Activated CD4-positive, CD25-positive, alpha-beta regulatory T cell (primary cell): ENCODE measurements at regions not wholly inside any gene's neighbourhood (a gene's known extent, or its start where the extent isn't known, plus 50 kb on each side); places are given as distances from the start of the nearest gene placed in this dataset.

Source experiments
- DNase-seq, 4 experiments: peaks; one replicate each; lab custom pipeline; 2025; lab: John Stamatoyannopoulos, UW

- DNase-seq = no peak
Measured at GRCh38 chr22:22038178-22038880, 55.7 kb upstream of the TOP3B start.

GRCh38 chr22:22037740-22038139, 55.2 kb upstream of the TOP3B start:
- DNase-seq = no peak

- DNase-seq = no peak
Measured at GRCh38 chr22:22037229-22037628, 54.6 kb upstream of the TOP3B start.

GRCh38 chr22:22036588-22036987, 54.0 kb upstream of the TOP3B start:
- DNase-seq = no peak

GRCh38 chr22:22035771-22036314, 53.3 kb upstream of the TOP3B start:
- DNase-seq = no peak

- no peak for DNase-seq
Measured at GRCh38 chr22:22035203-22035602, 52.6 kb upstream of the TOP3B start.

GRCh38 chr22:22034469-22035132, 52.0 kb upstream of the TOP3B start:
- no peak for DNase-seq

GRCh38 chr22:22033803-22034468, 51.3 kb upstream of the TOP3B start:
- no peak for DNase-seq

GRCh38 chr22:22032906-22033802, 50.6 kb upstream of the TOP3B start:
- no peak for DNase-seq

GRCh38 chr22:22032099-22032905, 49.7 kb upstream of the TOP3B start:
- no peak for DNase-seq
